ENCODE measurements at regions not wholly inside any gene's neighbourhood (a gene's known extent, or its start where the extent isn't known, plus 50 kb on each side); places are given as distances from the start of the nearest gene placed in this dataset.

GRCh38 chr21:15367061-15367626 lies 302.3 kb upstream of the NRIP1 start:
- intact Hi-C loops (cut with DNase I), result no loop called here
- H3K4me3 ChIP-seq, result no peak overlapping the region
- peaks cover 0 to 28% (median 0%) of the 10 kb centered on the region in 11 donors for H3K9me3 ChIP-seq
- ATAC-seq (no peak), DNase-seq (no peak)
- no peaks in the 10 kb centered on the region for H3K4me1 ChIP-seq
- 86 to 89% methylated on average over 7 of the region's 7 CpGs for WGBS, 2 donors
- H3K27me3 ChIP-seq, result no peaks in the 10 kb centered on the region
- no peaks in the 10 kb centered on the region for H3K36me3 ChIP-seq
- H3K27ac ChIP-seq, result no peak overlapping the region
- TF ChIP-seq CTCF (IDR thresholded peaks at IDR 0.05), result no peak

- Histone ChIP-seq H3K9me3 (peaks cover 0 to 12% (median 0%) of the 10 kb centered on the region in 11 donors), H3K36me3 (no peaks in the 10 kb centered on the region), H3K4me1 (no peaks in the 10 kb centered on the region), H3K27ac (no peak overlapping the region), H3K27me3 (no peaks in the 10 kb centered on the region), H3K4me3 (no peak overlapping the region)
- DNase-seq (no peak), ATAC-seq (no peak)
- intact Hi-C loops (cut with DNase I), result no loop called here
- TF ChIP-seq CTCF (IDR thresholded peaks at IDR 0.05), result no peak
- WGBS, 2 donors, result 87 to 89% methylated on average over 8 of the region's 8 CpGs
These were observed 305.7 kb upstream of the NRIP1 start for GRCh38 chr21:15370462-15370975.

GRCh38 chr21:15373941-15374340 lies 309.1 kb upstream of the NRIP1 start:
- no peak for ATAC-seq
- DNase-seq, result no peak
- no peaks in the 10 kb centered on the region for H3K27me3 ChIP-seq
- no peaks in the 10 kb centered on the region for H3K4me1 ChIP-seq
- no peaks in the 10 kb centered on the region for H3K36me3 ChIP-seq
- intact Hi-C loops (cut with DNase I), result no loop called here
- H3K27ac ChIP-seq, result no peak overlapping the region
- peaks cover 0 to 7% (median 0%) of the 10 kb centered on the region in 11 donors for H3K9me3 ChIP-seq
- WGBS, 2 donors, result 79 to 89% methylated on average over 1 of the region's 1 CpG
- H3K4me3 ChIP-seq, result no peak overlapping the region
- TF ChIP-seq CTCF (IDR thresholded peaks at IDR 0.05), result no peak

- TF ChIP-seq CTCF (IDR thresholded peaks at IDR 0.05), result no peak
- intact Hi-C loops (cut with DNase I), result no loop called here
- Histone ChIP-seq H3K27ac (no peak overlapping the region), H3K9me3 (peaks cover 0 to 17% (median 0%) of the 10 kb centered on the region in 11 donors), H3K27me3 (no peaks in the 10 kb centered on the region), H3K4me3 (no peak overlapping the region), H3K4me1 (peaks cover 0 to 6% (median 0%) of the 10 kb centered on the region in 9 donors), H3K36me3 (no peaks in the 10 kb centered on the region)
- WGBS, 2 donors, result 55 to 62% methylated on average over 3 of the region's 3 CpGs
- no peak for ATAC-seq
- no peak for DNase-seq
These were observed 315.0 kb upstream of the NRIP1 start for GRCh38 chr21:15379776-15380175.
